Left lobe of liver (tissue), 2 donors: ENCODE measurements at regions not wholly inside any gene's neighbourhood (a gene's known extent, or its start where the extent isn't known, plus 50 kb on each side); places are given as distances from the start of the nearest gene placed in this dataset.
"Not testable (repeated sequence)": the region's sequence is repeated elsewhere in the genome, so short reads cannot be mapped to it uniquely, and the experiment has no call there.

Experiments
- ATAC-seq: fragments of 200-7000 bp; cut with Tn5 transposase; one replicate; pipeline ENCODE4 v1.9.1; 2020; ENCODE audit warnings: mild to moderate bottlenecking, moderate library complexity
- DNase-seq: peaks from one replicate; pipeline ENCODE4 v3.0.0-alpha.2; 2020; ENCODE audit warnings: low spot score
- donor health status: DM: no; HTN: no; CAD: no; lungs with moderate emphysema.
- donor health status: DM: no; HTN: yes; CAD: no.

DNA sequence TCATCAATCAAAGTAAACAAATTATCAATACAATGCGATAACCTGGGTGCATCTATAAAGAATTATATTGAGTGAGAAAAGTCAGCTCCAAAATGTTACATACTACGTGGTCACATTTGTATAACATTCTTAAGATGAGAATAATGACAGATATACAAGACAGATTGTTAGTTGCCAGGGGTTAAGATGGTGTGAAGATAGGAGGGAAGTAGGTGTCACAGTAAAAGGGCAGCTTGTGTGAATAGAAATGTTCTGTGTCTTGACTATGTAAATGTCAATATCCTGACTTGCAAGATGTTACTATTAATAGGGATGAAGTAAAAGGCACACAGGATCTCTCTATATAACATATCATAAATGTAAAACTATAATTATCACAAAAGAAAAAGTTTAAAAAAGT lies 611.2 kb upstream of the SPRY2 start:
- no peak for ATAC-seq

DNA sequence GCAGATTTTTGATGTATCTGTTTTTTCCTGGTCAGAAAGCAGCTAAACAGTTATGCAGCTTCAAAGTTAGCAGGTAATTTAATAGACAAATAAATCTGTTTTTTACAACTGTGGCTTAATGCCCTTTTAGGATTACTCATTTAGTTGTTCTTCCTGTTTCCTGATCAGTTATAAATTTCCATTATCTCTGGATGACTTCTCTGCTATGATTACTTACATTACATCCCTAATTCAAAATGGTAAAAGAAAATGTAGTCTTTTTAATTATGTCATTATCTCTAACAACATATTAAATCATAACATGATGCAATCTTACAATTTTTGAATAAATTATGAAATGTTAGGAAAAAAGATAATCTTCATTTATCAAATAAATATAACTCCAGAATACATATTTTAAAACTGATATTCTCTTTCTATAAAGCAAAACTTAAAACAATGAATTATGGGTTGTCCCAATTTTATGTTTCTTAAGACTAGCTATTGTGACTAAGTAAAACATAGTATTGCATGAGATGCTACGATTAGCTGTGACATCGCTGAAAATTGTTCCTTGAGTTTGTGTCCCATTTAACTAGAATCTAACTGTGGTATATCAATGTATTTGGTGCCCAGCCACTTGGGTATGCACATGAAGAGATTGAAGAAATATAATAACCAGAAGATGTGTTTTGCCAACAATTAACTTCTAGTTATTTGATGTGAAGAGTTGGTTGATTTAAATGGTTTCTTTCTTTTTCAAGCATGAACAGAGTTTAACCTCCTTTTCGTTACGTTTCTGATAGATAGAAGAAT lies 605.3 kb upstream of the SPRY2 start:
- DNase-seq (no peak), ATAC-seq (no peak)

More for the DNA sequence above, 611.2 kb upstream of the SPRY2 start:
- no peak for DNase-seq

DNA sequence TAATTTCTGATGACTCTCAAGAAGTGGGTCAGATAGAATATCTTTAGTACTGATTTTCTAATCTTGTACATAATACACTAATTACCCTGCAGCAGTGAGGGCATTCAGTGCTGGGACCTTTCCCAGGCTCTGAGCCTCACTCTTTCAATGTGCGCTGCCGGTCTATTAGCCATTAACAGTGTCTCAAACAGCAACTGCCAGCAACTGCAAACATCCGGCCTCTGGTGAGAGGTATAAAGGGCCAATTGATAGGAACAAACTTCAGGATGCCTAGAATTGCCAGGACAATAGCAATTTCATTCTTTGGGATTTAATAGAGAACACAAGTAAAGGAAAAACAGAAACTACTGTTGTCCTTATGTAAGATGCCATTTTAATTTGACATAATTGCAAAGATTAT lies 604.4 kb upstream of the SPRY2 start:
- ATAC-seq (peak; percentile 77), DNase-seq (no peak)

DNA sequence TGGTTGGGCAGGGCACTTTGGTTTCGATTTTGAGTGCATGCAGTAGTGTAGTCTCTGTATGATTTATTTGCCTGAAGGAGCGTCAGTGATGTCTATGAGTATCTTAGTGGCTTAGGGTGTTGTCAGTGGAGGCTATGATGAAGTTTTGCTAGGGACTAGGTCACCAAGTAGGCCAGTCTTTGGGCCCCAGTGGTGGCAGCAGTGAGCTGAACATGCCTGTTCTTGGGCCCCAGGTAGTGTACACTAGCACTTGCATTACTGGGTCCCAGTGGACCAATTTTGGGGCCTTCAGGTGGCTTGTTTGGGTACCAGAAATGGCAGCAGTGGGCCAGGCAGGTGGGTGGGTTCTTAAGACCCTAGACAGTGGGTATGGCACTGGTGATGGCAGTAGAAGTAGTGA lies 598.7 kb upstream of the SPRY2 start:
- ATAC-seq: no peak
- no peak for DNase-seq

DNA sequence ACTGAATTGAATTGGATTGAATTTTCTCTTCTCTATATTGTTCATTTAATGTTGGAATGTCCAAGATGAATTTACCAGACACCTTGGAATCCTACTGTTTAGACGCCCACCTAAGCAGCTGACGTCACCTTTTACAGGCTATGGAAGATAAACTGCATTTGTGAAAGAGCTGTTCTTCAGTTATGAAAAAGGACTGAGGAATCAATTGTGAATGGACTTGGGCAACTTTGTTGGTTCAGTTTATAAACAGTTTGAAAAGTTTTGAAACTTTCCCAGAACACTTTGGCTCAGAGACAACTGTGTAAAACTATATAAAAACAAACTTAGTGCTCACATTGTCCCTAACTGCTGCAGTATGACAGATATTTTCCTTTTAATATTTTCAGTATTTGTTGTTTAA lies 590.8 kb upstream of the SPRY2 start:
- no peak for DNase-seq
- ATAC-seq: no peak

DNA sequence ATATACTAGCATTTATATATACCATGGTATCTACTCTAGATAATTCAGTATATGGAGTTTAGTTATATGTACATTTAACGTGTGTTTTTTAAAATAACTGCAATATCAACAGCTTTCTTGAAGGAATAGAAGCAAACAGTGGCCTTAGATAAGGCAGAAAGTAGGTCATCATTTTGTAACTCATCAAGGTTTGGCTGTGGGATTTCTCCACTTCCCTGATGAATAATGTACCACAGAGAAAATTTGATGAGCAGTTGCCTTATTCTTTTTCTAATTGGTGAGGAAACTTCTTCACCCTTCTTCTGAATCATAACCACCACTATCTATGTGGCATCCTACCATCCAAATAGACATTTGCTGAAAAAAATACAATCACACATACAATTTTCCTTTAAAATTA lies 590.2 kb upstream of the SPRY2 start:
- ATAC-seq: no peak
- DNase-seq: no peak

DNA sequence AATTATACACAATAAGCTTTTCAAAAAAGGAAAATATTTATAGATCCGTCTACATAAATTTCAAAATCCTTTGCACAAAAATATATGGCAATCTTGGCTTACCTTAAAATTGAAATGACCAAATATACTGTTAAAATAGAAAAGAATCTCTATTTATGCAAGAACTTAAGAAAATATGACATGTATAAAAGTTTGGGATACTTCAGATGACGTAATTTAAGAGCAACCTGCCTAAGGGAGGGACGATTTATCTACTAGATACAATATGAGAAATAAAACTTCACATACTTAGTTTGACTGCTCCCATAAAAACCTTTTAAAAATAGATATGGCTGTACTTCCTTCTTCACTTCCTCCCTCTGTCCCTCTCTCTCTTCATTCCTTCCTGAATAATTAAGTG lies 587.3 kb upstream of the SPRY2 start:
- DNase-seq: no peak
- no peak for ATAC-seq

DNA sequence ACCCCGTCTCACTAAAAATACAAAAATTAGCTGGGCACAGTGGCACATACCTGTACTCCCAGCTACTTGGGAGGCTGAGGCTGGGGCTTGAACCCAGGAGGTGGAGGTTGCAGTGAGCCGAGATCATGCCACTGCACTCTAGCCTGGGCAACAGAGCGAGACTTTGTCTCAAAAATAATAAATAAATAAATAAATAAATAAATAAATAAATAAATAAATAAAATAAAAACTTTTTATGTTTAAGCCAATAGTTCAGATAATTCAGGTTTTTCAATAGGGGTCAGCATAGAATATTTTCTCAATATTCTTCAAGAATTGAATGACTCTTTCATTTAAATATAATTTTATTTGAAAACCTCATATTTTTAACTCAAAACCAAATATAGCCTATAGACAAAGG lies 585.1 kb upstream of the SPRY2 start:
- DNase-seq, ATAC-seq: not testable (repeated sequence)

DNA sequence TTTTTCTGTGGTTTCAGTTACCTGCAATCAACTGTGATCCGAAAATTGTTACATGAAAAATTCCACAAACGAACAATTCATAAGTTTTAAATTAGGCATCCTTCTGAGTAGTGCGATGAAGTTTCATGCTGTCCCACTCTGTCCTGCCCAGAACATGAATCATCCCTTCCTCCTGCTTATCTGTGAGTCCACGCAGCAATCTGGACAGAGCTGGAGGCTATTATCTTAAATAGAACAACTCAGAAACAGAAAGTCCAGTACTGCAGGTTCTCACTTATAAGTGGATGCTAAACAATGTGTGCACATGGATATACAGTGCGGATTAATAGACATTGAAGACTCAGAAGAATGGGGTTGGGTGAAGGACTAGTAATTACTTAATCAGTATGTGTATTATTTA lies 583.7 kb upstream of the SPRY2 start:
- DNase-seq: no peak
- no peak for ATAC-seq

DNA sequence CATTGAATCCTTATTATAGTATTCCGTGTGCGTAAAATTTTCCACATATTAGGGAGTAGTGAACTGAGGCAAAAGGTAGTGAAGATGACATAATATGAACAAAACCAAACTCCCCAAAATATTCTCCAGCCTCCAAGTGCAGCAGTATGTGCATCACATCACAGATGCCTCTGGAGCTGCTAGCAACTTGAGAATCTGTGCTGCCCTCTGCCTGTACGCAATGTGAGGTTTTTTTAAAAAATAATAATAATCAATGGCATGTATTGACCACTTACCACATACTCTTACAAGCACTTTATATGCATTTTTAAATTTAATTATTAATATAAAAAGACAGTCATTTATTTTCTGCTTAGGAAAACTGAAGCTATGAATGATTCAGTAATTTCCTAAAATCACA lies 583.0 kb upstream of the SPRY2 start:
- no peak for ATAC-seq
- no peak for DNase-seq

DNA sequence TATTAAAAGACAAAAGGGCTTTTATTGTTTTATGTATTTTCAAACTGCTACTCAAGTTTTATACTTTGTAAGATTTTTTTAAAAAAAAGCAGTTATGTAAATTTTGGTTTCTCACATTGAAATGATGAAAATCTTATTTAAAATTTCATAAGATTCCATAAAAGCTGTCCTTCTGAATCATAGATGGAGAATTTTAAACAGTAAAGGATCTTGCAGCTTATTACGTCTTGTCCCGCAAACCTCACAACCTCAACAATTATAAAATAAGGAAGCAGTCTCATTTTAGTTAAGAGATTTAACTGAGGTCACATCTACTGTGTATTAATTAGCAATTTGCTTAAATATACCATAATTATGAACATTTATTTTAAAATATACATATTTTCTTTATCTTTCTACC lies 581.0 kb upstream of the SPRY2 start:
- ATAC-seq: no peak

DNA sequence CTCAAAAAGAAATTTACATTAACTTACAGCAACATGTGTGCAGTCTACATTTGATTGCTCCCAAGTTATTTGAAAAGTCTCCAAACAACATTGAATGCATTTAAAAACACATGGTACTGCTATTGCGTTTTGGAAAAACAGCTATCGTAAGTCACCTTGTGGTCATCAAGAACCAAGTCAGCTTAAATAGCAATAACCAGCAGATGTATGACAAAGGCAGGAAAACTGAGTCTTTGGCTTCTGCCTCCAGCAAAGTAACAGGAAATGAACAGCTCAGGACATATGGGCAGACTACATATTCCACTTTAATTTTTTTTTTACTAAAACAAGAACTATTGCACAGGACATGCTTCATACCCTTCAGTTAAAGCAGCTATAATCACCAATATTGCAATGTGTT lies 580.6 kb upstream of the SPRY2 start:
- no peak for ATAC-seq
- DNase-seq: no peak

More for the DNA sequence above, 581.0 kb upstream of the SPRY2 start:
- no peak for DNase-seq

DNA sequence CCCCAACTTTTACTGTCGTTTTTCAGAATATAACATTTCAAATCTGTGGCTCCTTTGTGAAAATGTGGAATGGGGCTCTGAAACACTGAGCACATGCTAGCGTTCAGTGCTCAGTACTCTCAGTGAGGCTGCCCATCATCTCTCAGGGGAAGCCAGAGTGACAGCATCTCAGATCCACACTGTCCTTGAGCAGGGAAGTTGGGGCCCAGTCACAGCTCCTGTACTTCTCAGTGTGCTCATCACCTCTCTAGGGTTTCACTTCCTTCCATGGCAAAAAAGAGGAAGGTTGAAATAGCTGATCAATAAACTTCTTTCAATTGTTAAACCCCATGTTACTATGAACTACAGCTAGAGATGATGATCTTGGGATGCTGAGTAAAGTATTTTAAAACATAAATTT lies 565.9 kb upstream of the SPRY2 start:
- DNase-seq: no peak

DNA sequence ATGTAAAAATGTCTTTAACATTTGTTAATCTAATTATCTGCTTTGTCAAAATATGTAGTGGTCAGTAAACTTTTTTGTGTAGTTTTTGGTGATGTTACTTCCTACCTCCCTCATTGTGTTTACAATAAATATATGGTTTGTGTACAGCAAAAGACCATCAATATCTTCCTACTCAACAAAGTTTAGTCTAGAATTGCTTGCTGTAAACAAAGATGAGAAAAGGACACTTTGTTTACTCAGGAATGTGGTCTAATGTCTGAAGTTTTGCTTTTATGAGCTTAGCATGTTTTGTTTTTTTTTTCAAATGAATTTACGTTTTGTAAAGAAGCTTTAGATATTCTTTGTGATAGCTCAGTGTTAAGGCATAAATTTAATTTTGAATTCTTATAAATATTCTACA lies 563.5 kb upstream of the SPRY2 start:
- no peak for ATAC-seq
- DNase-seq: no peak

More for the DNA sequence above, 565.9 kb upstream of the SPRY2 start:
- no peak for ATAC-seq

DNA sequence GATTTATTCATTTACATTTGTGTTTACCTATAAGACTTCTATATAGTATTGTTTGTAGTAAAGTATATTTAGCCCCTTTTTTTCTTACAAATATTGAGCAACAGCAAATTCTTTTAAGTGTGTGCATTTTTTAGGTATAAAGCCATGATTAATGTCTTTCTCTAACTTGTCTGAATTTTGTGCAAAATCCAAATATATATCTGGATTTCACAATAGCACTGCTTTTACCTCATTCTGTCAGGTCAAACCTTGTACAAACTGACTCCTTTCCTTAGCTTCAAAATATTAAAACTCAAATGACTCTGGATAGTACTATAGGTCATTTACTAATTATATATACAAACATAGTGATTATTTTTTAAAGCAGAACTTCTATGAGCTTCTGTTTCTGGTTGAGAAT lies 563.0 kb upstream of the SPRY2 start:
- no peak for DNase-seq
- ATAC-seq: no peak

DNA sequence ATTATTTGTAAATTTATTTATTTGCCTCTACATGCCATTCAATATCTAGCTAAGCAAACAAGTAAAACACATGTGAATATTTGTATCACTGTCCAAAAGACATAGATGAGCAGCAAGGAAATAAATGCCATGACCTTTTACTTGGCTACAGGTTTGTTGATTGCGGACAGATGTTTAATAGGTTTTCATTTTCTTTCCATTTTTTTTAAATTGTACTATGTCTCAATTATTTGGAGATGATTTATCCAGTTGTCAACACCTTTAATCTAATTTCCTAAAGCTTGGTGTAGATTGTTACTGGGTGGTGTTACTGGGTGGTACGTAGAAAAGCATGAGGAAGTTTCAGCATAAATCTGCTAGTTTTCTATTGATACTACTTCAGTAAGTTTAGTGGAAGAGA lies 560.6 kb upstream of the SPRY2 start:
- DNase-seq (no peak), ATAC-seq (no peak)

DNA sequence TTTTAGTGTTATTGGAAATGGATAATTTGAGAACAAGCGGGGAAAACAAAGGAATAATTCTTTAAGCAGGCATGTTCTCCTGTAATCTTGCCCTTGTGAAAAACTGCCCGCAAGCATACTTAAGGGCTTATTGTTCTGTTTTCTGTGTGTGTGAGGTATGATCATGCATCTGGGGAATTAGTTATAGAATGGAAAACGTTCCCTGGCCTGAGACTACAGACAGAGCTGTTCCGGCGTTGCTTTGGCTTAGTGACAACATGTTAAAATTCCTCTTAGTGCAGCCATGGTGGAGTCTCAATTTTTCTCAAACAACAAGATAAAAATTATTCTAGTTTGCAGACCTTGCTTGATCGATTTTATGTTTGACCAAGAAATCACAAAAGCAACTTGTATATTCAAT lies 560.2 kb upstream of the SPRY2 start:
- DNase-seq: no peak
- no peak for ATAC-seq

DNA sequence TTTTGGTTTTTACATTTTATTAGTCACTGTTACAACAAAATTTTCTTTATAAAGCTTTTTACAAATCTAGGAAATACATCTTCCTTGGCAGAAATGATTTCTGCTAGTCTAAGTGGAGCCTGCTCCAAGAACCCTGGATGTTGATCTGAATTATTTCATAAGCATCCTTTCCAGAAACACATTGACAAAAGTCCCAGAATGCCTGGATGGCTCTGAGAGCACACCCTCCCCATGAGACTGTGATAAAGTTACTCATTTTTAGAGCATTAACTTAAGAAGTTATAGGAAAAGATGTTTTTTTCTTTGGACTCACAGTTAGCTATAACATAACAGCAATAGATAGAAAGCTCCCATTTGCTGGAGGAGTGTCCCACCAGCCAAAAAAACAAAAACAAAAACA lies 559.6 kb upstream of the SPRY2 start:
- DNase-seq (no peak), ATAC-seq (no peak)

DNA sequence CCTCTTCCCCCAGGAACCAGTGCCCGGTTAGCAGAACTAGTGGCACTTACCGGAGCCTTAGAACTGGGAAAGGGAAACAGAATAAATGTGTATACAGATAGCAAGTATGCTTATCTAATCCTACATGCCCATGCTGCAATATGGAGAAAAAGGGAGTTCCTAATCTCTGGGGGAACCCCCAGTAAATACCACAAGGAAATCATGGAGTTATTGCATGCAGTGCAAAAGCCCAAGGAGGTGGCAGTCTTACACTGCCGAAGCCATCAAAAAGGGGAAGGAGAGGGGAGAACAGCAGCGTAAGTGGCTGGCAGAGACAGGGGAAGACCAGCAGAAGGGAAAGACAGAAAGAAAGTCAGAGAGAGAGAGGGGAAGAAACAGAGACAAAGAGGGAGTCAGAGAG lies 556.7 kb upstream of the SPRY2 start:
- ATAC-seq: not testable (repeated sequence)

DNA sequence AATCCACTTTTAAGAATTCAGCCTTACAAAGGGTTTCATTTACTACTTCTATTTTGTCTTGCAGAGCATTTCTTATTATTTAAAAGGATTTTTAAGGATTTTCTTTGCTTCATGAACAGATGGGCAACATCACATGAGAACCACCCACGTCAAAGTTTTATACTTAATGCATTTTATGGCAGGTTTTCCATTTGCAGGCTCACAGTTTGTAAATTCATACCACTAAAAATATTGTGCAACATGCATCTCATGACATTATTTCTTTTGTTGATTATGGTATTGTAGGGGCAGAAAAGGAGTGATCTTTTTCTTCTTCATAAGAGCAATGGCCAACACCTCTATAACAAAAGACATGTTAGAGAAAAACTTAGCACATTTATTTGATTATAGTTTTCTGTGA lies 554.0 kb upstream of the SPRY2 start:
- no peak for ATAC-seq
- DNase-seq: no peak

More for the DNA sequence above, 556.7 kb upstream of the SPRY2 start:
- not testable (repeated sequence) for DNase-seq

DNA sequence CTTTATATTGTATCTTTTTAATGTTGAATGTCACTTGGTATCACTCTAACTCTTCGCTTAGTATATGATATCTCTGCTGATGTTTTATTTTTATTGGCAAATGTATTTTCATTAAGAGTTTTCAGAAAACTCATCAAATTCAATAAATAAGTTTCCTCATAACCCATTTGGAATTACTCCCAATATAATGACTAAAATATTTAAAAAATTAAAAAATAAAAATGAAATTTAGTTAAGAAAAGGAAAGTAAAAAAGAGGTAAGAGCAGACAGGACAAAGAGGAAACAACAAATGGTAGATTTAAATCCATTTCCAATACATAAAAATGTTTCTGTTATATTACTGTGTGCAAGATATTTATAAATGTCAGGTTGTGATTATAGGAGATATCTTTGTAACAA lies 548.9 kb upstream of the SPRY2 start:
- DNase-seq: no peak
- no peak for ATAC-seq

DNA sequence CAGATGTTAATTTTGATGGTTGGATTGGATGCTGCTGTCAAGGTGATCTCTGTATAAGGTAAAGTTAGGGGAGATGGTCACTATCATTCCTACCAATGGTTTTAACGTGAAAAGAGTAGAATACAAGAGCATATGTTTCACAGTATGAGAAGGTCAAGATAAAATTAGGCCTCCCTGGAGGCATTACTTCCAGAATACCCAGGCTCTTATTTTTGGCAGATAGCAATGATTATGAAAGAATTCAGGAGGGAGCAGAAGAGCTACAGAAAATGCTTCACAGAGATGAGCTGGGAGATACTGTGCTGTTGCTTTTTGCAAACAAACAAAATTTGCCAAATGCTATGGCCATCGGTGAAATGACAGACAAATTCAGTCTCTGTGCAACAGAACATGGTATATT lies 547.5 kb upstream of the SPRY2 start:
- DNase-seq (no peak), ATAC-seq (no peak)

DNA sequence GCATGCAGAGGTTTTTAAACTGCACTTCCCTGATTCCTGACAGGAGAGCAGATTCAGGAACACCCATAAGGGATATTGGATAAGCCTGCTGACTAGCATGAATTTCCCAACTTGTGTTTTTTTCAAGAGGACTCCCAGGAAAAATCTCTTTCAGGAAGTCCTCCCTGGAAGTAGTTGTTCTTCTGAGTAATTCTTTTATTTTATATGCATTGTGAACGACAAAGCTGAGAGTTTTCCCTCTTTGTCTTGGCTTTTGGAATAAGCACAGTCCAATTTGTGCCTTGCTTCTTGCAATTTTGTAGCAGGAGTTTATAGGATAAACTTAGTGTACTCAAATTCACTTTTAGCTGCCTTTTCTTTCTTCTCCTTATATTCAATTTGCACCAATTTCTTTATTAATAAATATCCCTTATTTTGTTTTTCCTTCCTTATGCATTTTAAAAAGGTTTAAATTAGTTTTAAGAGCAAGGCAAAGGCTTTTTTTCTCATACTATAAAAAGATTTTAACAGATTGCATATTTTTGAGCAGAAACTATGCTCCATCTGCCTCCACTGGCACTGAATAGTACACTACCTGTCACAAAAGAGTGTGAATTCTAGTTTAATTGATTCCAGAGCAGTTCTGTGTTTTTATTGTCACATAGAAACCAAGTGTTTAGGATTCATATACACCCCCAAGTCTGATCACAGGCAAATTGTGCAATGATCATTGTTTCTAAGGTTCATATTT lies 543.3 kb upstream of the SPRY2 start:
- DNase-seq: no peak
- no peak for ATAC-seq
